ENCODE measurements at regions not wholly inside any gene's neighbourhood (a gene's known extent, or its start where the extent isn't known, plus 50 kb on each side); places are given as distances from the start of the nearest gene placed in this dataset.
"Not testable (repeated sequence)": the region's sequence is repeated elsewhere in the genome, so short reads cannot be mapped to it uniquely, and the experiment has no call there.

- DNase-seq = not testable (repeated sequence)
Measured at GRCh38 chr6:3672339-3672738, 79.2 kb downstream of the PXDC1 start.

DNA sequence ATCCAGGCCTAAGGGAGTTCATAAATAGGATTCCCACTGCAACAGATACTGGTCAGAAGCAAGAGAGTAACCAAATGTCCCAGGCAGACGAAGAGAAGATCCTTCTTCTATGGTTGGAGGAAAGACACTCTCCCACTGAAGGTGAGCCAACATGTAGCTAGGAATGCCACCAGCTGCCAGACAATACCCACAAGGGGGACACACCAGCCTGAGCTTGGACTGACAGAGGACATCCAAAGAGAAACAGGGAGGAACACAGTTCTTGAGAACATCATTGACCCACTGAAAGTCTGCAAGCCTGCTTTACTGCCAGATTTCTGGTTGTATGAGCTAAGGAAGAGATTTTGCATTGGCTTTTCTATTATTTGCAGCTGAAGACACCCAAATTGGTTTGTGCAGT lies 80.1 kb downstream of the PXDC1 start:
- DNase-seq = no peak

DNA sequence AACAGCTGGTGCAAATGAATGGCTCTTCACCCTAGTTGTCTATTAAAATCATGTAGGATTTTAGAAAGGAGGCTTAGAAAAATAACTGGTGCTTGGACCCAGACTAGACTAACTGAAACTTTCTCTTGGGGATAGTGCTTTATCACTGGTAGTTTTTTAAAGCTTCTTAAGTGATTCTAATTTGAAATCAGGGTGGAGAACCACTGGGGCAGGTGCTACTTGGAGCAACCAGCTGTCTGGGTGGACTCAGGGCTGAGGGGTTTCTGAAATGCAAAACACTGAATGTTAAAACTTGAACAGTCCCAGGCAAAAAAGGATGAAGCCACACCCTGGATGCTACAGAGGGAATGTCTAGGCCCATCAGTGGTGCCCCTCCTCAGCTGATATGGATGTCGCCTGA lies 81.2 kb downstream of the PXDC1 start:
- no peak for DNase-seq

DNA sequence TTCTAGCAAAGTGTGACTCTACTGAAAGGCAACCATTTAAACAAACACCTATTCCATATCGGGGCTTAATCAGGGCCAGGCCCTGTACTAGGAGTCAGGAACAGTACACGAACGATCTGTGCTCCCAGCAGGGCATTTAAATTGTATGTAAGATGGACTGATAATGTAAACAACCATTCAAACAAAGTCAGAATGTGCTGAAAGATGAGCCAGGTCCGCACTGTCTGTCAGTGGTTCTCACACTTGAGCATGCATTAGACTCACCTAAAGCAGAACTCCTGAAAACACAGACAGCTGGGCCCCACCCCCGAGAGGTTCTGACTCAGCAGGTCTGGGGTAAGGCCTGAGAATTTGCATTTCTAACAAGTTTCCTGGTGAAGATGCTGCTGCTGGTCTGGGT lies 81.6 kb downstream of the PXDC1 start:
- DNase-seq = no peak

DNA sequence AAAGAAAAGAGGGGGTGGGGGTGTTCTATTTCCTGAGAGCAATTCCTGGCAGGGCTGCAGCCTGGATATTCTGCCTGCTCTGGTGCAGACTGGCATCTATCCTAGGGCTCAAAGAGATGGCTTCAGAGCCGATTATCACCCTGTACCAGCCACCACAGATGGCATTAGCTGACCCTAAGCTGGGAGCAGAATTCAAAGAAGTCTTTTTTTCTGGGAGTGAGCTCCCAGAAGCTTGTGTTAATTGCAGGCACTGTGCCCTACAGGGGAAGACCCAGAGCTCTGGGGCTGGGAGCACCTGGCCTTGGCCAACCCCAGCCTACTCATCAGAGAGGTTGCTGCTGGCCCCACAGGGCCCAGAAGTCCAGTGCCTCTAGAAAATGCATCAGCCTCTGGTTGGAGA lies 85.9 kb downstream of the PXDC1 start:
- DNase-seq = no peak

DNA sequence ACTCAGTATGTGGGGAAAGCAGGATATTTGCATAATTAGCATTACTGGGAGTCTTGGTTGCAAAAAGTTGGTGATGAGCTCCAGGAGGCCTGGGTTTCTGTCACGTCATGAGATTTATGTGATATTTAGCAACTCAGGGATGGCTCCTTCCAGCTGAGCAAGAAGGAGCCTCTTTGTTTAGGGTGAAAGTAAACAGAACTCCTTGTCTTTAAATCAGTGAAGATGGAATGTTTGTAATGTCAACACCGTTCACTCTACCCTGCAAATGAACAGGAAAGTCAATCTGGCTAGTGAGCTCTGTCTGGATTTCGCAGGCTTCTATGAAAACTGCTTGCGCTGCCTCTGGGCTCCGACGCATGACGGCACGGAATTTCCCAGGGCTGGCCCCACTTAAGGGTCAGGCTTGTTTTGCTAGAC lies 86.9 kb downstream of the PXDC1 start:
- DNase-seq = no peak

GRCh38 chr6:3663811-3664210 lies 87.7 kb downstream of the PXDC1 start:
- DNase-seq = no peak

DNA sequence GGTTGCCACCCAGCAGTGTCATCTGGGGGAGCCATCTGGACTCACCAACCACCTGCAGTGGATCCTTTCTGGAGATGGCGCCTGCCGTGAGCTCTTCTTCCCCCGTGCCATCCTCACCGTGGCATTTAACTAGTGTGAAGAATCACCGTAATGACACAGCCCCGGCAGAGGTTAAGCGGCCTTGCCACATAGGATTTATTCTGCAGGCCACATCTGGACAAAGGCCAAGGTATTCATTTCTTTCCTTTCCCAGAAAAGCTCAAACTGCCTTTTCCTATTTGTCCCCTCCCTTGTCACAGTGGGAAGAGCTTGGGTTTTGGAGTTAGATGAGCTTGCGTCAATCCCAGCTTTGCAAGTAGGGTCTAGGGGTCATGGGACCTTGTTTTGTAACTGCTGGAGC lies 88.4 kb downstream of the PXDC1 start:
- DNase-seq = no peak

DNA sequence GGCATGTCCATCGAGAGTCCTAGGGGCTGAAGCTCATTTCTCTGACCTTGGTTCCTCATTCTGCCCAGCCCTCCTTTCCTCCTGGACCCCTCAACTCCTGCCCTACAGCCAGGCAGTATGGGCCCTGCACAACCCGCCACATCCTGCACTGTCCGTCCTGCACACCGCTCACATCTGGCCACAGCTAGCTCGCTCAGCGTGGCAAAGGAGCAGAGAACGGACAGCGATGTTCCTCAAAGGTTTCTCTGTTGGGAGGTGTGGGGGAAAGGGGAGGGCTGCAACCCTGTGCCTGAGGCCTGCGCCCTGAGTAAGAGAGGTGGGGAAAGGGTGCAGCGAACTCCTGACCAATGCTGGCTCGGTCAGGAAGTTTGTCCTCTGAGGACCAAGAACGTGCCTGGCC lies 90.1 kb downstream of the PXDC1 start:
- DNase-seq = no peak

DNA sequence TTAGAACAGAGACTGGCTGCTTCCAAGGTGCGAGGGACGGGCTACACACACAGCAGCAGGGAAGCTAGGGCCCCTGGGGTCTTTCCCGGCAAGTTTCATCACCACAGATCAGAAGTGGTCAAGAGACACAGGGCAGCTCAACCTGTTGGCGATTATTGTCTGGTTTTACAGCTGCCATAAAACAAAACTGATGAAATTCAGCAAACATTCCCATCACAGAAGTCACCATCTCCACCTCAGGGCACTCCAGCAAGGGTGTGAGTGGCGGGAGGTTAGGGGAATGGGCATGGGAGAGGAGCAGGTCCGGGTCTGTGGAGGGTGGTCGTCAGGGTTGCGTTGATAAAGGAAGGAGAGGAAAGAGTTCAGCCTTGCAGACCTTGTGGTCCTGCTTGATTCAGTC lies 91.0 kb downstream of the PXDC1 start:
- DNase-seq = no peak

- DNase-seq = no peak
Measured at GRCh38 chr6:3659748-3660147, 91.8 kb downstream of the PXDC1 start.

DNA sequence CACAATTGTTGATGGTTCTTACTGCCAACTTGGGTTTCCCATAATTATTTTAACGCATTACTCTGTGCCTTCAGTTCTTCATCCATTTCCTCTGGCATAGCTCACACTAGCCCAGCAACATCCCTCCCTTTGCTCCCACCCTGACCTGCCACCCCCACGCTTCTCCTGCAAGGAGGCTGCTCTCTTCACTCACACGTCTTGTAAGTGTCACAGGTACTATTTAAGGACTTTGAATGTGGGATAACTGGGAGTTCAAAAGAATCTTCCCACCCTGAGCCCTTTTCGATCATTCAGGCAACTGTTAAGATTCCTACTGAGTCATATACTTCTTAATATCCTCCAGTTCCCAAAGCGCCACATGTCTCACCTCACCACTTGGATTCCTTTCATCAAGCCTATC lies 95.4 kb downstream of the PXDC1 start:
- DNase-seq = no peak

- DNase-seq = no peak
Measured at GRCh38 chr6:3654898-3655297, 96.6 kb downstream of the PXDC1 start.

DNA sequence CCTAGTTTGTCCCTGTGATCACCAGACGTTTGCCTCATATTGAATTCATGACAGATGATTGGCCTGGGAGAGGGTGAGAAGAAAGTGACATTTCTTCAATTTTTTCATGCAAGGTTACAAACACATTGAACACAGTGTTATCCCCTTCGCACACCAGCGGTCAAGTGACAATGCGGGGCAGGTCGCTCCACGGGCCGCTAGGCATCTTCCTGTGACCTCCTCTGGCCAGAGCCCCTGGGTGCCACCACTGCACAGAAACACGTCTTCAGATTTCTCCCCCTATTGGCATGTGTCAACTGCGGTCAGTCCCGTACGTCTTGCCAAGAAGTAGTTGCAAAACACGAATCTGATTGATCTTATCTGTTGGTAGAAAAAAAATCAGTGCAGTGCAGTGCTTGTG lies 97.1 kb downstream of the PXDC1 start:
- no peak for DNase-seq

DNA sequence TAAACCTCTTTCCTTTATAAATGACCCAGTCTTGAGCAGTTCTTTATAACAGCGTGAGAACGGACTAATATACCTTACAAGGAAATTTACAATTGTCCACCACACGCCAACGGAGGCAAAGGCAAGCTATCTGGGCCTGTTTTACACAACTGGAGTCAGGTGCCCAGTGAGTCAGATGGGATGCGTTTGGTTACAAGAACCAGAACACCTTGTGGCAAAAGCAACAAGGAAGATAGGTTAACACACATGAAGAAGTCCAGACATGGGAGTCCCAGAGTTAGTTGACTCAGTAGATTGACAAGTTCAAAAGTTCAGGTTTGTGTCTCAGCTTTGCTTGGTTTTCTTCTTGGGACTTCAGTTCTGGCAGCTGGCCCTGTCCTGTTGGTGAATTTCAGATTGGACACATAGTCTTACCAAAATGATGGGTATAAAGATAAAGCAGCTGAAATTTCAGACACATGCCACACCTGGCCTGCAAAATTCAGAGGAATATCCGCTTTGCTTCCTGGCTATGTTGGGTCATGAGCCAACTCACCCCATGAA lies 97.9 kb downstream of the PXDC1 start:
- DNase-seq = no peak

- DNase-seq = no peak
Measured at GRCh38 chr6:3651698-3652229, 99.7 kb downstream of the PXDC1 start.

- DNase-seq = no peak
Measured at GRCh38 chr6:3650959-3651697, 100.4 kb downstream of the PXDC1 start.

DNA sequence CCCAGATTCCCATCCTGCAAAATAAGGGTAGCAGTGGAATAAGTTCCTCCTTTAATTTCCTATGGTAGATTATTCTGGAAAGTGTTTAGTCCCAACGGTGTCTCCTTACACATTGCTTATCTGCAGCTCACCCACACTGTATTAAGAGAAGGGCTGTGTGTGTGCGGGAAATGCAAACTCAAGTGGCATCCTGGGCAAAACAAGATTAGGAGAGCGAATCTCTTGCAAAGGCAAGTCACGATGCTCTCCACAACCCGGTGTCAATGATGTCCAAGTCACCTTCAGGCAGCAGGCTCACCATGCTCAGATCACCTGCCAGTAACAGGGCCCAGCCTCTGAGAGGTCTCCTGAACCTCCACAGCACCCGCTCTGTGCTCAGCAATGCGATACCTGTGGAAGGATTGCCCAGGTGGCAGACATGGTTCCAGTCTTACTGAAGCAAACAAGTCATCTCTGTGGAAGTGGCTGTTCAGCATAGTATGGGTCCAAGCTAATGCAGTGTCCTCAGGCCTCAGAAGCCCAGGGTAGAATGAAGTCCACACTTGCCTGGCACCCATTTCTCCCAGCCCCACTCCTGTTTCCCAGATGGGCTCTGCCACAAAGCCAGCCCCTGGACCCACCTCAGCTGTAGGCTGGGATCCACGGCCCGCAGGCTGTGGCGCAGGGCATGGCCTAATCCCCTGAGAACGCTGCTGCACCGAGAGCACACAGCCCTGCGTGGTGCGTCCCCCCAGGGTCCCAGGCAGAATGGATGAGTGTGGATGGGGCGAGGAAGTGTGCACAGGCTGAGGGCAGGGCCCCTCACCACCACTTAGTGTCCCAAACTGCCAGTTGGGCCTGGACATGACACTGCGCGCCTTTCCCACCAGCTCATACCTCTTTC lies 101.2 kb downstream of the PXDC1 start:
- no peak for DNase-seq

GRCh38 chr6:3648724-3649123 lies 102.8 kb downstream of the PXDC1 start:
- DNase-seq = no peak

- no peak for DNase-seq
Measured at GRCh38 chr6:3646616-3647362, 104.7 kb downstream of the PXDC1 start.

DNA sequence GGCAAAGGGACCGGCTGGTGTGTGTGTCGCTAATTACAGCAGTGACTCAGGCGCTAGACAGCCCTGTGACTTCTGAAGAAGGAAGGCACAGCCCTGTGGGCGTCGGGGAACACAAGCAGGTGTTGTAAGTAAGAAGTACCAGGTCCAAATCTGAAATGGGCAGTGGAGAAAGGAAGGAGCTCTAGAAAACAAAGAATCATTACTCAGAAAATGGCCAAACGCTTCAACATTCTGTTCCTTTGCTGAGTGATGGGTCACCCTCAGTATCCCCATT lies 106.8 kb downstream of the PXDC1 start:
- no peak for DNase-seq

- DNase-seq = no peak
Measured at GRCh38 chr6:3643921-3644738, 107.4 kb downstream of the PXDC1 start.

All from GDM1 (cell line).